ENCODE measurements at regions not wholly inside any gene's neighbourhood (a gene's known extent, or its start where the extent isn't known, plus 50 kb on each side); places are given as distances from the start of the nearest gene placed in this dataset.

- H3K4me3 ChIP-seq (replicated peaks; ENCODE audit: low read depth, low read length) = no peak overlapping the region
- no peak for TF ChIP-seq CTCF (IDR thresholded peaks at IDR 0.05; ENCODE audit: insufficient read depth, low read length, poor library complexity, severe bottlenecking)
- no peaks in the 10 kb centered on the region for H3K27me3 ChIP-seq (replicated peaks; ENCODE audit: control insufficient read depth, insufficient read depth, low read length)
- DNase-seq (ENCODE audit: extremely low read depth, insufficient read length) = no peak
- H3K36me3 ChIP-seq (ENCODE audit: control insufficient read depth, insufficient read depth, low read length) = no peaks in the 10 kb centered on the region
Observed at GRCh38 chr5:164636456-164636855, 1131.0 kb downstream of the MAT2B start.

- no peaks in the 10 kb centered on the region for H3K27me3 ChIP-seq (replicated peaks; ENCODE audit: control insufficient read depth, insufficient read depth, low read length)
- H3K4me3 ChIP-seq (replicated peaks; ENCODE audit: low read depth, low read length) = no peak overlapping the region
- no peak for TF ChIP-seq CTCF (IDR thresholded peaks at IDR 0.05; ENCODE audit: insufficient read depth, low read length, poor library complexity, severe bottlenecking)
- no peak for DNase-seq (ENCODE audit: extremely low read depth, insufficient read length)
- no peaks in the 10 kb centered on the region for H3K36me3 ChIP-seq (ENCODE audit: control insufficient read depth, insufficient read depth, low read length)
Observed at GRCh38 chr5:164637931-164638521, 1132.6 kb downstream of the MAT2B start.

GRCh38 chr5:164649266-164649665 is 1143.8 kb downstream of the MAT2B start:
- TF ChIP-seq CTCF (IDR thresholded peaks at IDR 0.05; ENCODE audit: insufficient read depth, low read length, poor library complexity, severe bottlenecking) = no peak
- Histone ChIP-seq H3K4me3 (replicated peaks; ENCODE audit: low read depth, low read length) (no peak overlapping the region), H3K27me3 (replicated peaks; ENCODE audit: control insufficient read depth, insufficient read depth, low read length) (no peaks in the 10 kb centered on the region), H3K36me3 (ENCODE audit: control insufficient read depth, insufficient read depth, low read length) (no peaks in the 10 kb centered on the region)
- no peak for DNase-seq (ENCODE audit: extremely low read depth, insufficient read length)

GRCh38 chr5:164650427-164650826 is 1145.0 kb downstream of the MAT2B start:
- no peak for TF ChIP-seq CTCF (IDR thresholded peaks at IDR 0.05; ENCODE audit: insufficient read depth, low read length, poor library complexity, severe bottlenecking)
- H3K4me3 ChIP-seq (replicated peaks; ENCODE audit: low read depth, low read length) = no peak overlapping the region
- no peaks in the 10 kb centered on the region for H3K27me3 ChIP-seq (replicated peaks; ENCODE audit: control insufficient read depth, insufficient read depth, low read length)
- DNase-seq (ENCODE audit: extremely low read depth, insufficient read length) = no peak
- H3K36me3 ChIP-seq (ENCODE audit: control insufficient read depth, insufficient read depth, low read length) = no peaks in the 10 kb centered on the region

- Histone ChIP-seq H3K4me3 (replicated peaks; ENCODE audit: low read depth, low read length) (no peak overlapping the region), H3K27me3 (replicated peaks; ENCODE audit: control insufficient read depth, insufficient read depth, low read length) (no peaks in the 10 kb centered on the region)
- TF ChIP-seq CTCF (IDR thresholded peaks at IDR 0.05; ENCODE audit: insufficient read depth, low read length, poor library complexity, severe bottlenecking) = no peak
Observed at GRCh38 chr5:164651546-164652275, 1146.3 kb downstream of the MAT2B start.

More at GRCh38 chr5:164651546-164652275, 1146.3 kb downstream of the MAT2B start:
- H3K36me3 ChIP-seq (ENCODE audit: control insufficient read depth, insufficient read depth, low read length) = no peaks in the 10 kb centered on the region
- no peak for DNase-seq (ENCODE audit: extremely low read depth, insufficient read length)
